SKM-1 treated with dmso at 0.1 percent for 144 hours (cell line): ENCODE measurements at regions not wholly inside any gene's neighbourhood (a gene's known extent, or its start where the extent isn't known, plus 50 kb on each side); places are given as distances from the start of the nearest gene placed in this dataset.

Source experiments
- DNase-seq: peaks from one replicate; lab custom pipeline; 2025; ENCODE audit not compliant: unreplicated experiment; lab: John Stamatoyannopoulos, UW

GRCh38 chr3:99373846-99374210 is 264.6 kb upstream of the COL8A1 start:
- no peak for DNase-seq

- no peak for DNase-seq
Measured at GRCh38 chr3:99373088-99373845, 265.1 kb upstream of the COL8A1 start.

GRCh38 chr3:99366663-99367429 is 271.5 kb upstream of the COL8A1 start:
- no peak for DNase-seq

DNA sequence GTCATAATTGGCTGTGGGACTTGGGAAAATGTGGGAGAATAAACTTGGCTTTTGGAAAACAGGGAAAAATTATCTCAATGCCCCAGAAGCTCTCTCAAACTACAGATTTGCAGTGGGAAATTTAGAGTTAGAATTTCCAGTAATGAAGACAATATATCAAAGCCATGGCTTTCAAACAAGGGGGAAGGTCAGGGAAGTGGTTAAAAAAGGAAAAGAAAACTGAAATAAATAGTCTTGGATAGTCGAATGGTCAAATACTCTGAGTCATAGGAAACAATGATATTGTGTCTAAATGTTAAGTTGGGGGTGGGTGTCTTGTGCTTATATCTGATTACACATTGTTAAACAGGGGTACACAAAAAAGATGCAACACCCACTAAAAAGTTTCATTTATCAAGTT is 272.4 kb upstream of the COL8A1 start:
- DNase-seq, result no peak

DNA sequence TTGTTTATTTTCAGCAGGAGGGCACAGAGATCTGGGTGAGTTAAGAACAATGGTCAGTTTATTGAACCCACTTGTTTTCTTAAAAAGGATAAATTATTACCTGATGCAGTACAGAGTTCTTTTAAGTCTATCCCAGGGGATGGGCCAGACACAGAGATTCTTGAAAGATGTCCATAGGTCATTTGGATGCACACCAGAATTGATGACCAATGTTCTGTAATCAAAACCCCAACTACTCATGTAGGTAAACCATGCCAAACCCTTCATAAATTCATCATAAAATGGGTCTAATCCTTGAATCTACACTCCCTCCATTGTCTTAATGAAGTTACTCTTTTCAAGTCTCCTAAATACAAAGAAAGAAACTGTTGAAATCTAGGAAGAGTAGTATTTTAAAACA is 273.0 kb upstream of the COL8A1 start:
- no peak for DNase-seq

DNA sequence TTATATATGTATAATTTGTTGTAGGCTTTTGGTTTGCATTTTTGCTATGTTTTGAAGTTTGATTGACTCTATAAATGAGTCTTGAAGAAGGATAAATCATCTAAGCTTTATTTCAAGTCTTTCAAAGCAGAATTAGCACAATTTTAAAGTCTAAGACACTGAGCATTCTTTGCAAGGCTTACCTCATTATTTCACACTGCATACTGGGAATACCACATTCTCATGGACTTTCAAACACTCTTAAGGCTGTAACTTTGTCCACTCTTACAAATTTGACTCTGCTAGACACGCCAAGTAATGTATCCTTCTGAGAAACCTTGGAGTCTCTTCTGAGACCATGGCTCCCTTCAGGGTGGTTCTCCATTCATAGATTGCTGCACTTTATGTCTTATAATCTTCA is 281.3 kb upstream of the COL8A1 start:
- no peak for DNase-seq

- no peak for DNase-seq
Measured at GRCh38 chr3:99356696-99357095, 281.7 kb upstream of the COL8A1 start.

DNA sequence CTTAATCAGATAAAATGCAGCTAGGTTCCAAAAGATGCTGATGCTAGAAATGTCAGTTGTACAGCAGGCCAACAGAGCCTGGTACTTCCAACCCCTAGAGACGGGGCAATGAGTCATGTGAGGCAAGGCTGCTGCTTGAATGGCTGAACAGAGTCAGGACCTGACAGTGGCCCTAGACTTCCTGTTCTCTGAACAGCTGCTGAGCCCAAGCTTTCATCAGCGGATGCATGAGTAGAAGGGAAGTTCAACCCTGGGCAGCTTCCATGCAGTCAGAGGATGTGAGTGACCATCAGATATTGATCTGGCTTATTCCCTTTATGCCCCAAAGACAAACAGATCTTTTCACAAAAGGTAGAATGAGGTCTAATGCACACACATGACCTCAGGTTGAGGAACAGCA is 282.9 kb upstream of the COL8A1 start:
- DNase-seq, result no peak

GRCh38 chr3:99352811-99353210 is 285.6 kb upstream of the COL8A1 start:
- no peak for DNase-seq

DNA sequence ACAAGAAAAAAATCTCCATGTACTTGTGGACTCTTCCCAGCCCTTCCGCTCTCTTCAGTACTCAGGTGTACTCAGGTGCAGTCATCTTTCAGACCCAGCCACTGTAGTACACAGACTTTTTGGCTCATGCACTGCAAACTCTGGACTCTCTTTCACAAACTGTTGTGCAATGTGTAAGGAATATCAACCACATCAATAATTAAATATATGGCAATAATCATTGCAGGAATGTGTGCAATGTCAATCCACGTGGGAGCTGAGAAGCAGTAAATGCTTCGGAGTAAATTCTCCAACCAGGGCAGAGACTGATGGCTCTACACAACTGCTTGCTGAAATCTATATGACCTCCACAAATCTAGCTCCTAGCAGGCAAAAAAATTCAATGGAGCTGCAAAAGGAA is 287.3 kb upstream of the COL8A1 start:
- DNase-seq, result no peak

- DNase-seq, result no peak
Measured at GRCh38 chr3:99348451-99348850, 289.9 kb upstream of the COL8A1 start.

GRCh38 chr3:99344216-99344615 is 294.2 kb upstream of the COL8A1 start:
- DNase-seq, result no peak

- DNase-seq, result no peak
Measured at GRCh38 chr3:99342383-99342782, 296.0 kb upstream of the COL8A1 start.

DNA sequence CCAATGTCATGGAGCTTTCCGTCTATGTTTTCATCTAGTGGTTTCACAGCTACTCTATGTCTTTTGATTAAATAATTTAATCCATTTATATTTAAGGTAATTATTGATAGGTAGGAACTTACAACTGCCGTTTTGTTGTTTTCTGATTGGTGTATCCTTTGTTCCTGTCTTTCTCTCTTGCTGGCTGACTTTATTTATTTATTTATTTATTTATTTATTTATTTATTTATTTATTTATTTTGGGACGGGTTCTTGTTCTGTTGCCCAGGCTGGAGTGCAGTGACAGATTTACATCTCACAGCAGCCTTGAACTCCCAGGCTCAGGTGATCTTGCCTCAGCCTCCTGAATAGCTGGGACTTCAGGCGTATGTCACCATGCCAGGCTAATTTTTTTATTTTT is 299.2 kb upstream of the COL8A1 start:
- no peak for DNase-seq

DNA sequence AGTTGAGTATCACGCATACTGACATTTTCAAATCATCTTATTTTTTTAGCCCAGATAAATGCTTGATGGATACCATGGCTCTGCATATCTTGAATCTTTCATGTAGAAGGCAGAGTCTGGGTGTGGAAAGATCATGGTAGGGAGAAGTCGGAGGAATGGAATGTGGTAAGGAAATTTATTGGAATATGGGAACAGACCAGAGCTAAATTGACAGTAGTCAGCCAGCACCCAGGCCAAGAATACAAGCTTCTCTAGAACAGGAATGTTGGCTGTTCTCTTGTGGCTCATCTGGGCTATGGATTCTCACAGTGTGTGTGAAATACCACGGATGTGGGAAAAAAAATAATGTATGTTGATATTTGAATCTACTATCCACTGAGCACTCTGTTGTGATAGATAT is 305.7 kb upstream of the COL8A1 start:
- DNase-seq, result no peak

GRCh38 chr3:99332276-99332675 is 306.1 kb upstream of the COL8A1 start:
- no peak for DNase-seq

GRCh38 chr3:99330924-99331532 is 307.4 kb upstream of the COL8A1 start:
- DNase-seq, result no peak

DNA sequence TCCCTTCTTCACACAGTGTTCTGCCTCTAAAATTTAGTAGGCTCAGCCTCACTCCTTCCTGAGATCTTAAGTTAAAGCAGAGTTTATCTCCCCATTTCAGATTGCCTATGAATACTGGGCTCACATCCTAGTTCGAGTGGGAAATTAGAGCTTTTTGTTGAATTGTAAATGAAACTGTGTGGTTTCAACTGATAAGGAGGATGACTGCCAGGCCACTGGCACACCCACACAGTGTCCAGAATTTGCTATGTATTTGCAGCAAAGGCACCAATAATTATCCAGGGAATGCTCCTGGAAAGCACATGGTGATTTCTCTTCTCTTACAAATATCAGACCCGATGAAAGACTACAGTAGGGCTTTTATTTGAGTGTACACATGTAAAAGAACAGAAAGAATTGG is 308.1 kb upstream of the COL8A1 start:
- DNase-seq, result no peak

DNA sequence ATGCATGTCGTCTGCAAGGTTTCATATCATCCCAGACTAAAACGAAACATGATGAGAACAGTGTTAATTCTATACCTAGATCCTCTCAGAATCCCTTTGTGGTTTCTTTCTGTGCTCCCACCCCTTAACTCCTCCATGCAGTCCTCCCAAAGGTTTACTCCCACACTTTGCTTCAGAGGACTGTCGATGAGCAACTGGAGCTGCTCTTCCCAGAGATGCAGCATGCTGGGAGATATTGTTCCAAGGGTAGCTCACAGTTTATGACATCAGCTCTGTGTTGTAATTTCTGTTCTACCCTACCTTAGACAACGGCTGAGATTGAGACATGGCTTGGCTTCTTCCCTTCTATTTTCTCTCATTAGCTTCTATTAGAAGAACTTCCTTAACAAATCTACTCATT is 313.0 kb upstream of the COL8A1 start:
- DNase-seq, result no peak

GRCh38 chr3:99324636-99325203 is 313.7 kb upstream of the COL8A1 start:
- DNase-seq, result no peak

DNA sequence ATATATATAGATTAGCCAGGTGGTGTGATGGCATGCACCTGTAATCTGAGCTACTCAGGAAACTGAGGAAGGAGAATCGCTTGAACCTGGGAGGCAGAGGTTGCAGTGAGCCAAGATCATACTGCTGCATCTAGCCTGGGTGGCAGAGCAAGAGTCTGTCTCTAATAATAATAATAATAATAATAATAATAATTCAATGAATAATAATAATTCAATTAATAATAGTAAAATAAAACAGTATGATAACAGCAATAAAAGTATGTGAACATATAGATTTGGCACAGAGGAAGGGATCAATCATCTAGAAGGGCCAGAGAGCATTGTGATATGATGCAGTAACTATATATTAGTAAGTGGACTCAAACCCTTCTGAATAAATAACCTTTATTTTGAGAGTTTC is 314.5 kb upstream of the COL8A1 start:
- no peak for DNase-seq

GRCh38 chr3:99322551-99322950 is 315.8 kb upstream of the COL8A1 start:
- DNase-seq, result no peak
